GM21447 (cell line): ENCODE measurements at regions not wholly inside any gene's neighbourhood (a gene's known extent, or its start where the extent isn't known, plus 50 kb on each side); places are given as distances from the start of the nearest gene placed in this dataset.

Experiments
- ATAC-seq: cut with Tn5 transposase; IDR thresholded peaks from one replicate; pipeline ENCODE4 v1.9.1; 2021; ENCODE audit not compliant: unreplicated experiment

DNA sequence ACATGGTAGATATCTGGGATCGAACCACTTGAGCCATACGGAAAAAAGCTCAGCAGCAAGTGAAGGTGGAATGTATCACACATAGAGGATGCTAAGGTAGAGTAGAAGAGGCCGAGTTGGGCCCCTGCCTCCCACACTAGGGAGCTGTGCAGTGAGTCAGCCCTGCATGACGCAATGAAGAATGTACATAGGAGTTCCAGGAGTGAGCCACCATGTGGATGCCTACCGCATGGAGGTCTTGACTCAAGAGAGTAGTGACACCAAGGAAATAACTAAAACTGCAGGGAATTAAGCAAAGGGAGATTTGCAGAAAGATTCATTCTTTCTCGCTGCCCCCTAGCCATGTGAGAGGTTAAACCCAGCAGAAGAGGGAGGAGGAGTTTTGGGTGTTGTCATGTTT is 389.6 kb upstream of the IGFBP7 start:
- ATAC-seq: no peak

DNA sequence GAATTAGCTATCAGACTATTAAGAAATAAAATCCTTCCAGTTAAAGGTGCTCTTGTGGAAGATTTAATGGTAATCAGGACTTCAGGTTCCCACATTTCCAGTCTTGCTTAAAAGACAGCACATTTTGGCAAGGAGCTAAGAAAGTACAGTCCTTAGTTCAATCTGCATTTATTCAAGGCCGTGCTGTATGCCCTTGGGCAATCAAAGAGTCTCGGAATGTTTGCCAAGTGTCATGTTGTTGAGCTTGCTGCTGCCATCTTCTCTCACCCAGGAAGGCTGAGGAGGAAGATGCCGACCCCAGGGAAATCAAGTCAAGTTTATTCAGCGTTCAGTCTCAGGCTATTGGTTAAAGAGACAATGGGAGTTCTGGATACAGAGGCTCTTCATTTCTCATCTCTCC is 388.1 kb upstream of the IGFBP7 start:
- no peak for ATAC-seq

DNA sequence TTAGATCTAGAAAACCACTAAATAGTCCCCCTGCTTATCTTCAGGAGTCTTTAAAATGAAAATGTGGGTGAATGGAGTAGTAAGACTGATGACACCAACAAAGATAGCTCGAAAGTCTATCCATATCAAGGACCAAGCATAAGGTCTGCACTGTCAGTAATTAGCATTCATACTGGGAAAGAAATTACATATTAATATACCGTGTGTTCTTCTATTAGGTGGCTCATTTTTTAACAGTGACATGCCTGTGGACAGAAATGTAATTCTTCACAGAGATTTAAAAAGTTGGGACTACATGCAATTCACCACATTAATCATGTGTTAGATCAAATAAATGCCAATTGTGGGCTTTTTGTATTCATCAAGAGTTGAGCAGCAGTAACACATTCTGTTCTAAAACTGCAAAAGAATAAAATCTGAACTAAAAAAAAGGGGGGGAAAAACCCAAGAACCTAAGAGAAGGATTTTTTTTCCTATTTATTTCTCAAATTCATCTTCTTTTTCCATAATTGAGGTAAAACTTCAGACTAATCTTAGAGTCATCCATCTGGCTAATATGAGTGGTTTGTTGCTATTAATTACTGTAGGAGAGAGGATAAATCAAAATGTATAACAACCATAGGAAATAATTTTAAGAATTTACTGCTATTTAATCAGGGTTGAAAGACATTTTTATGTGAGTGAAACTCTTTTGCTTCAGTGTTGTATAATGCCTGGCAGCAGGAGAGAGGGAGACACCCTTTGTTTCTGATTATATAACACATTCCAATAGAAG is 386.7 kb upstream of the IGFBP7 start:
- ATAC-seq: no peak

DNA sequence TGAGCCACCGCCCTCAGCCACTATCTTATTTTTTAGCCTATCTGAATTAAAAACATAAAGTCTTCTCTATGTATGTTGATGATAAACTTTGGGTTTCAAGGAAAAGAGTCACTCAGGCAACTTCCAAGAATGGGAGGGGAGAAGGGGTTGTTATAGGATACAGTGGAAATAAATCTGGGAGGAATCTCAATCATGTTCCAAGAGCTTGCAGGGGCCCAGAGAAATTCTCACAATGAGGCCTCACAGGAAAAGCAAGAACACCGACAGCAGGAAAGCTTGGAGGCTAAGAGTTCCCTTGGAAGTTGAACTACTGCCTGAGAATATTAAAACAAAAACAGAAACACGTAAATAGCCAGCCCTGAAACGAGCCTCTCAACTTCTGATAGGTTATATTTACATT is 384.6 kb upstream of the IGFBP7 start:
- ATAC-seq: no peak

DNA sequence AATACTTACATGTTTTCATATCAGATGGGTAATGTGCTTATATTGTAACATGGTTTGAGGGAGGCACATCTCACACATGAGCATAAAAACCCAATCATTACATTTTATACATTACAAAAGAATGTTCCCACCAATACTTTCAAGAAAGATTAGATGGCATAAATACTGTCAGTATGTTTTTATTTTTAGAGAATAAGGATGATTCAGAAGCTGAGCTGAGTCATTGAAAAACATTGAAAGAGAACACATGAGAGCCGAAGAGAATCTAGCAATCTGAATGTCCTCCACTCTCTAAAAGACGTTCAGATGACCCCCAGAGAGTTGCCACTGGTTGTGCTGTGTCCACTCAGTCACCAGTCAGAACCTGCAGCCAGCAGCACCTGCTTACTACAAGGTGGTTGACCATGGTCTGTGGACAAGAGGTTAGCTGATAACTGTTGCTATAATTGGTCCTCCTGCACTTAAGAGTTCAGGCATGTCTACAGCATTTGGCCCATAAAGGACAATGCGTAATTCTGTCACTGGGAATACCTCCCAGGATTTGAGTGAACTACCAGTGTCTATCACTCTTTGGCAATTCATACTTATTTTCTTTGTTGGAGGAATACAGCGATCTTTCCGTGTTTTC is 382.2 kb upstream of the IGFBP7 start:
- no peak for ATAC-seq

DNA sequence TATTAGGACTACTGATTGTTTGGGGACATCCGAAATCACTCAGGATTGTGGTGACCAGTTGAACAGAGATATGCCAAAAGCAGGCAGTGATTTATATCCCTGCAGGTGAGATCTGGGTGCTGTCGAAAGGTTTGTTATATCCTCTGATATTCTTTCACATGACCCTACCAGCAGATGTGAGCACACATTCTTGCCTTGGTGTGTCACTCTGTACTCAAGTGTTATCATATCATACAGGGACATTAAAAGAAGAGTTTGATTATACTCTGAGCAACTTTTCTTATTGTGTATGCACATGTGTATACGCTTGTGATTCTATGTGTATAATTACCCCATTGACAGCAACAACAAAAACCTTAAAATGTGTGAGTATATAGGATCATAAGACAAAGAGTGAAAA is 381.2 kb upstream of the IGFBP7 start:
- no peak for ATAC-seq

DNA sequence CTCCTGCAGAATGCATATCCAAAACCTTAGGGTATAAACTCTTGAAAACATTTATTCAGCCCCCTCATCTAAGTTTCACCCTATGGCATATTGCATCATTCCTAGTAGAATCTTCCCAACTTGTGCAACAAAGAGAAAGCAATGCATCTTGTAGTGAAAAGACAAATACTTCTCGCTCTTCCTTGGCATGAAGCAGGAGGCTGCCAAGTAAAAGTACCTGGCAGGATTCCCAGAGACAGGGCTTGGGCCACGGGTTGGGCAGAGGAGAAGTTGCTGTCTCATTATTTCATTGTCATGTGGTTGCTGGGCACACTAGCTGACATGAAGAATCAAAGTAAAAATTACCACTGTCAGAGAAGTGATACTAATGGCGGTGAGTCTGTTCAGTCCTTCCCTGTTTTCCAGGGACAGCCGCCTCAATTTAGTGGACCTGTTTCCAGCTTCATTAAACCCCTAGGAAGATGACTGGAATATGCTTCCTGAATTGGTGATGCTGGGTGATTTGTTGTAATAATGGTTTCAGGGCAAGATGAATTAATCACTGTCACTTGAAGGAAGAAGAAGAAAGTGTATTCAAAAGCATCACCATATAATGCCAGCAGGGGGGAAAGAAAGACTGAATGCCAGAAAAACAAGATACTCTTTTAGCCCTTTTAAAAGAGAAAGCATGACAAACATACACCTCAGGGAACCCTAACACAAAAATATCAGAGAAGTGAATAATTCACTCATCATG is 380.5 kb upstream of the IGFBP7 start:
- ATAC-seq: no peak

DNA sequence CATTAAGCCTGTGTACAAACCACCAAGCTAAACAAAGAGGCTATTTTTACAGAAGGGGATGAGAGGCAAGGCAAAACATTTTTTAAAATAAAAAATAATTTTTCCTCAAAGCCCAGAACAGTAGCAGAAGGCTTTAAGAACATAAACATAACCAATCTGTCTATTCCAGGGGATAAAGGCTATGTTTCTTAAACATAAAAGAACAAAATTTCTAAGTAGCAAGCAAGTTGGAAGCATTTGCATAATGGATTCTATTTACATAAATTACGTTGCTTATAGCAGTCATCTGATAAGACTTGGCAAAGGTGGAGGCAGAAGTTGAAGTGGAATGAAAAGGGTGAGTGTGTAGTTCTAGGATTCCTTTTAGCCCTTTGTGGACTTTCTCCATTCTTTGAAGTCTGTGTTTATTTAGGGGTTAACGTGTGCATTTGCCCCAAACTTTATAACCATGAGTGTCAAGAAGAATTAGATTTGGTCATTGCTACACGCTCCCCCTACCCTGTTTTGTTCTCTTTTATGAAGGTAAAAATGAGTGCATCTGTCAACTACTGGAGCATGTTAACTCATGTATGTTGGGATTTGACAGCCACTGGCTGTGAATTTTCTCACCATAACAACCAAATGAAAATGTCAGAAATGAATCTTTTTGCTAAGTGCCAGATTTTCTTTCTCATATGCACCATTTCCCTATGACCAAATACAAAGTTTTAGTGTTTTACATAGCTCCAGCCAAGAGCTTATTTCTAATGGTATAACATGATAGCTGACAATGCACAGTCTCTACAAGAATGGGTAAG is 378.4 kb upstream of the IGFBP7 start:
- no peak for ATAC-seq

DNA sequence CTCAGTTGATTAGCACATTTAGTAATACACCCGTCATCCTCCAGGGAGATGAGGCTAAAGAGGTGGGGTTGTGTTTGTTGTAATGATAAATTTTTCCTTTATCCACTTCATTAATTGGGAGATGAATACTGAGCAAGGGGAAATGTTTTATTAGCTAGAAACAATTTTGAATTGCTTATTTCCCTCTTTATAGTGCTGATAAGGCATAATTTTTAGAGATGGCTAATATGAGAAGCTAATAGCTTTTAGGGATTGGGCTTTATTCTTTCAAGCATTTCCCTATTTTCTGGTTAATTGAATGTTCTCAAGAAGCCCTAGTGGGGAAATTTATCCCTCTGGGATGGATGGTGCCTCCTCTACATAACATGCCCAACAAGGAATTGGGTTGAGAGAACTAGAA is 365.2 kb upstream of the IGFBP7 start:
- ATAC-seq: no peak

DNA sequence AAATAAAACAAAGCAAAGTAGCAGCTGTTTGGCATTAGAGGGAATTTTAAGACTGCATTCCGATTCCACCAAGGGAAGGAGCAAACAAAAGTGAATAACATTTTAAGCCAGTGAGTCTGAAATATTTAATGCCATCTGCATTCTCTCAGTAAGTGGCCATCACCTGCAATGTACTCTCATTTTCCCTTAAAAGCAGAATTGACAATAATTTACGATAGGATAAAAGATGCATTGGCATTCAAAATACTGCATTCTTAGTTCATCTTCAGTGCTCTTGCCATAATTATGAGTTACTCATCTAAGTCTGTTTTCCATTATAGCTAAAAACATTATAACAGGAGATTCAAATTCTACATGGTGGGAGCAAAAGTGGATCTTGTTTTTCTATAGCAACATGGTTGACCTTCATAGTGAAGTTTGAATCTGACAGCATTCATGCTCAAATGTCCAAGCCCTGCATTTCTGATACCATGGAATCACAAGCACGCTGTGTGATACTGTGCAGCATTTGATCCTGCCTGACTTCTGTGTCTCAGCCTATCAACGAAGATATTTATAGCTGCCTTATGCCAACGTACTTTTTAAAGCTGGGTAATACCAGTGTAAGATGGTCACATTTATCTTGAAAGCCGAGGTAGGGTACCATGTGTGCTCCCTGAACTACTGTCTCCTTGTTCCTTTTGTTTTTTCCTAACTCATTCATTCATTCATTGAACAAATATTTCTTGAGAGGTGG is 355.3 kb upstream of the IGFBP7 start:
- ATAC-seq: no peak

DNA sequence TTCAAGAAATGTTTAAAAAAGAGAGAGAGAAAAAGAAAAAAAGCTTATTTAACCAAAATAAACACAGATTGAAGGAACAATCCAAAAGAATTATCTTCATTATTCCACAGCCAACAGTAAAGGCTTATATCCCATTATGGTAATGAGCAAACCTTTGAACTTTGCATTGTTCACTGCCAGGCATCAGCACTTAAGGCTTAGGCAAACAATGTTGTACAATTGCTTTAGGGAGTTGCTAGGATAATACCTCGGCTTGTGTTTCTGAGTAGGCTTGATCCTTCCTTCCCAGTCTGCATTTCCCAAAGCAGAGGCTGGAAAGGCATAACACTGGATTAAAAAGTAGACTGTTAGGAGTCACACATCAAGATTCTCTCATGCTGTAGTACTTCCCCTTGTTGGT is 352.7 kb upstream of the IGFBP7 start:
- no peak for ATAC-seq

DNA sequence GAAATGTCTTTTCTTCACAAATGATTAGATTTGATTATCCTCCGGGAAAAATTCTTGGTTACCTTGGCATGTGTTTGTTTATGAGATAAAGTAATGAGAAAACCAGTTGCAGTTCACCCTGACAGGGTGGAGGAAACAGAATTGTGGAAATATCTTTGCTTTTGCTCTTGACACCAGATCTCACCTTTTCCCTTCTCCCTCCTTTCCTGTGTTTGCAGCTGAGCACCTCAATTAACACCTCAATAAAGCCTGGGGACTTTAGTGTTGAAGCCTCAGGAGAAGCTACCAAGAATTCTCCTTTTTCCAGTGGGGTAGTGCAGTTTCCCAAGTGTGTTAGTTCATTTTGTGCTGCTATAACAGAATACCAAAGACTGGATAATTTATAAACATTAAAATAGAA is 350.8 kb upstream of the IGFBP7 start:
- no peak for ATAC-seq

DNA sequence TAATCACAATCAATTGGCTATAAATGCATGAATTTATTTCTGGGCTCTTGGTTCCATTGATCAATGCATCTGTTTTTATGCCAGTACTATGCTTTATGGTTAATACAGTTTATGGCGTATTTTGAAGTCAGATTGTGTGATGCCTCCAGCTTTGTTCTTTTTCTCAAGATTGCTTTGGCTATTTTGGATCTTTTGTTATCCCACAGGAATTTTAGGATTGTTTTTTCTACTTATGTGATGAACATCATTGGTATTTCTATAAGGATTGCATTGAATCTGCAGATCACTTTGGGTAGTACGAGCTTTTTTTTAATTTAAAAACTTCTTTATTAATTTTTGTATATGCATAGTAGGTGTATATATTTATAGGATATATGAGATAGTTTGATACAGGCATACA is 338.7 kb upstream of the IGFBP7 start:
- ATAC-seq: no peak

DNA sequence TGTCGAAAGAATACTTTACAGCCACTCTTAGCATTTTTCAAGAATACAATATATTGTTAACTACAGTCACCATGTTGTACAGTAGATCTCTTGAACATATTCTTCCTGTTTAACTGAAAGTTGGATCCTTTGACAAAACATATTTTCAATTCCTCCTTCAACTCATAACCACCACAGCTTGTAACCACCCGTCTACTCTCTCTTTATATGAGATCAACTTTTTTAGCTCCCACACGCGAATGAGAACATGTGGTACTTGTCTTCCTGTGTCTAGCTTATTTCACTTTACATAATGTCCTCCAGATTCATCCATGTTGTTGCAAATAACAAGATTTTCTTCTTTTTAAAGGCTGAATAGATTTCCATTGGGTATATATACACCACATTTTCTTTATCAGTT is 338.3 kb upstream of the IGFBP7 start:
- ATAC-seq: no peak

DNA sequence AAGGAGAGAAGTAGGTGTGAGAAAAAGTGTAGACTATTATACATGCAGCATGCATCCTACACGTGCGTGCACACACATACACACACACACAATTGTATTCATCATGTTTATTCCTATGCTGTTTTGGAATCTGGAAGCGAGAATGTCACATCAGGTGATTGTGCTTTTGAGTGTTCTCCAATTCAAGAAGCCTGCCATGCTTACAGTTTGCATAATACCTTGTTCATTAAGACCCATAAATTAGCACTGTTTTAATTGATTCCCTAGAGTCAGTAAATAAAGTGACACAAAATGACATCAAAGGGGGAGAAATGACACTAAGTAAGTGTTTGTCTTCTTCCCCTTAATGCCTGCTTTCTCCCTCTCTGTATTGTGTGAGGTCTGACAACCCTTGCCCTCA is 336.1 kb upstream of the IGFBP7 start:
- ATAC-seq: no peak

DNA sequence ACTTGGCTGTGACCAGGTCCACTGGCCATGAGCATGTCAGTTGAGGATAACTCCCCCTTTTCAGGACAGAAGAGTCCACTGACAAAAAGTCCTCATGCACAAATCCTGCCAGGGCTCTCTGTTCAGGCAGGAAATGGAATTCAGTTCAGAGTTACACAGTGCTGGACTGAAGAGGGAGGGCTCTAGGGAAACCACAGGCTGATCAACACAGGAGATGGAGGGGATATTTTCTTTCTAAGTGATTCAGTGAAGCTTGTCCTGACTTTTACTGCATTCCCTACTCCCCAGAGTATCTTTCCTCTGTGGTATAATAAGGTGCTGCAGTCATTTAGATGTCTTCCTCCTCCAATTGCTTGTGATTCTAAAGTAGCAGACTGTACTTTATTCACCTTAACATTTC is 335.5 kb upstream of the IGFBP7 start:
- ATAC-seq: no peak

DNA sequence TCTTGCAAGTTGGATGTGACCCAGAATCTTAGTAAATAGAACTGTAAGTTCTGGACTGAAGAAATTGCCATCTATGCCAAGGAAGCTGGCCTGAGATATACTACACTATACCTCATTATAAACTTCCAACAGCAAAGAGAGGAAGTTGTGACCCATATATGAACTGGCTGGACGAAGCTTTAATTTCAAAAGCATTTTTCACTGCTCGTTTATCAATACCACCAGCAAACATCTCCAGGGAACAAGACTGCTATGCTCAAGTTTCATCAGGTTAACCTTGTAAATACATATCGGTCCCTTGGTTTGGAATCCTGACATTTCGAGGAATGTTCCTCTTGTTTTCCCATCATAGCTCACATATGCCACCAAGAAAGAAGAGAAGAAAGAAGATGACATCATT is 334.5 kb upstream of the IGFBP7 start:
- ATAC-seq: no peak

DNA sequence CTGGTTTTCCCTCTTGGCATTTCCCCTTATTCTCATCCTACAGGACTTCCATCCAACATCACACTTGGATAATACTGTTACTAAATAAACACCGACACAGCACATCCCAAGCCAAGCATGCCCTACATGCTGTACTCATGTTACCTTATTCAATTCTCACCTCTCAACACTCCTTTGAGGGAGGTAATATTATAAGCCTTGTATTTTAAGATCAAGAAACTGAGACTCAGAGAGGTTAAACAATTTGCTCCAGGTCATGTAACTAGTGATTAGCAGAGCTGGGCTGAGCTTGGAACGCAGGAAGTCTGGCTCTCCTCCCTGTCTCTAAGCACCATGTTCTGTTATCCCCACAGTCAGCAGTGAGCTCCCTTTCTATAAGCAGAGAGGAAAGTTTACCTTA is 333.6 kb upstream of the IGFBP7 start:
- no peak for ATAC-seq

DNA sequence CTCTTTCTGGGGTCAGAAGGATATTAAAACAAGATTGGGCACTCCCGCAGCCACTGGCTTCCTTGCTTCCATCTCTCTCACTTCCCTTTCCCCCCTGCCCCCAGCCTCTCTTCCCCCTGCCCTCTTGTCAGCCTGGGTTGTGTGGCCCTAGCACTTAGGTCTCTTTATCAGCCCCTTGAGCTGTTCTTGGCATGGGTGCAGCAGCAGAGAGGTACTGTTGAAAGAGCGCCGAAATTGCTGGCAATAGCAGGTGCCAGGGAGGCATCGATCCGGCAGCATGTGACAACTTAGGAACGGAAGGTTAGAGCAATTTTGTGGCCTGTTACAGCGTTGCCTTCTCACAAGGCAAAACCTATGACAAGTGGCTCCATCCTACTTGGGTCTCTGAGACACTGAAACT is 333.1 kb upstream of the IGFBP7 start:
- no peak for ATAC-seq

DNA sequence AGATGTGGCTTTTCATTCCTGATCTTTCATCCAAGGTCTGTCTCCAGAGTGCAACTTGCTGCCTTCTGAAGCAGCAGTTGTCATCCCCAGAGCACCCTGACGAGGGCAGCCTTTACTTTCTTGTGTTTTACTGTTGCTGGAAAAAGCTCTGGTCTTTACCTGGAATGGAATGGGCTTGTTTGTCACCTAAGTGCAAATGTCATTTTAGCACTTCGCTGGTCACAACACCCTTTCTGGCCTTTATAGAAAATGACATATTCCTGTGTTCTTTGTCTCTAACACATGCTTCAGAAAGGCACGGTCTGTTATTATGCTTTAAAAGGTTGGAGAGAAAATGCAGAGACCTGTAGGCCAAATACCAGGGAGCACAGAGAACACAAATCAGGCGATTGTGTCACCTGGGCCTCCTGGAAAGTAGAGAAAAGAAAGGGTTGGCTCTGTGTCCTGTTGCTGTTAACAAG is 332.7 kb upstream of the IGFBP7 start:
- ATAC-seq: no peak

DNA sequence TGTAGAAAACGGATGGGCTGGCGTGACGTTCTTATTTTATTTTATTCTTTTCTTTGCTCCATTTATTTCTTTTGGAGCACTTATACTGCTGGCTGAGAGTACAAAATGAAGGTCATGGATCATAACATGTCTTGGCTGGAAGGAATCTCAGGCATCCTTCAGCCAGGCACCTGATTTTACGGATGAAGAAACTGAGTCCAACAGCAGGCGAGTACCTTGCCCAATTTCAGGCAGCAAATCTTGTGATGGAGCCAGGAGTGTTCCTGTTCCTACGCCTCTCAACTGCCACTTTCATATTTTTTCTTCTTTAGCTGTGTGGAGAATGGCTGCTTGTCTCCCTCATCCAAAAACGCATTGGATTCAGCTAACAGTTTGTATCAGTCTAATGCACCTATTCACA is 332.1 kb upstream of the IGFBP7 start:
- no peak for ATAC-seq
